Type B pancreatic cell (in vitro differentiated cells): ENCODE measurements at regions not wholly inside any gene's neighbourhood (a gene's known extent, or its start where the extent isn't known, plus 50 kb on each side); places are given as distances from the start of the nearest gene placed in this dataset.

Experiments
- DNase-seq: peaks from one replicate; pipeline ENCODE4 v3.0.0; 2021; ENCODE audit warnings: mixed read lengths; ENCODE audit not compliant: unreplicated experiment; ENCODE audit errors: extremely low spot score
- H3K27ac Mint-ChIP-seq: 2 replicates; pipeline ENCODE4 v1.8.0; 2021; ENCODE audit warnings: mild to moderate bottlenecking, mixed read lengths
- H3K27me3 Mint-ChIP-seq: 2 replicates; pipeline ENCODE4 v1.8.0; 2021; ENCODE audit warnings: mixed read lengths
- H3K36me3 Mint-ChIP-seq: 2 replicates; pipeline ENCODE4 v1.8.0; 2021; ENCODE audit warnings: mixed read lengths
- H3K4me1 Mint-ChIP-seq: one replicate; pipeline ENCODE4 v1.8.0; 2021; ENCODE audit warnings: mixed read lengths; ENCODE audit not compliant: unreplicated experiment
- H3K4me3 Mint-ChIP-seq: 2 replicates; pipeline ENCODE4 v1.8.0; 2021; ENCODE audit warnings: mild to moderate bottlenecking, mixed read lengths
- H3K9me3 Mint-ChIP-seq: 2 replicates; pipeline ENCODE4 v1.8.0; 2021; ENCODE audit warnings: mixed read lengths
- CTCF ChIP-seq: fragments of 200-600 bp; sonication (generic); conservative IDR thresholded peaks from 2 replicates; pipeline ENCODE4 v1.5.0; 2021; ENCODE audit warnings: antibody characterized with exemption, mild to moderate bottlenecking

- H3K4me1 Mint-ChIP-seq = no peaks in the 10 kb centered on the region
- no peak for DNase-seq
- H3K9me3 Mint-ChIP-seq = no peaks in the 10 kb centered on the region
- TF ChIP-seq CTCF = no peak
- no peak overlapping the region for H3K27ac Mint-ChIP-seq
- H3K27me3 Mint-ChIP-seq = no peaks in the 10 kb centered on the region
- no peak overlapping the region for H3K4me3 Mint-ChIP-seq
- no peaks in the 10 kb centered on the region for H3K36me3 Mint-ChIP-seq
Measured at GRCh38 chr6:91786474-91787184, 1199.8 kb upstream of the MAP3K7 start.

GRCh38 chr6:91782802-91783201 is 1195.9 kb upstream of the MAP3K7 start:
- no peak for DNase-seq
- Mint-ChIP-seq H3K4me1 (no peaks in the 10 kb centered on the region), H3K27ac (no peak overlapping the region), H3K27me3 (no peaks in the 10 kb centered on the region), H3K4me3 (no peak overlapping the region), H3K9me3 (no peaks in the 10 kb centered on the region), H3K36me3 (no peaks in the 10 kb centered on the region)
- TF ChIP-seq CTCF = no peak

- no peak for DNase-seq
- Mint-ChIP-seq H3K4me3 (no peak overlapping the region), H3K9me3 (no peaks in the 10 kb centered on the region), H3K27ac (no peak overlapping the region), H3K4me1 (no peaks in the 10 kb centered on the region), H3K27me3 (no peaks in the 10 kb centered on the region), H3K36me3 (no peaks in the 10 kb centered on the region)
- TF ChIP-seq CTCF = no peak
Measured at GRCh38 chr6:91781946-91782345, 1195.1 kb upstream of the MAP3K7 start.

- no peak overlapping the region for H3K4me3 Mint-ChIP-seq
- no peak for DNase-seq
Measured at GRCh38 chr6:91780270-91780669, 1193.4 kb upstream of the MAP3K7 start.

GRCh38 chr6:91761621-91762020 is 1174.7 kb upstream of the MAP3K7 start:
- H3K36me3 Mint-ChIP-seq = no peaks in the 10 kb centered on the region
- no peaks in the 10 kb centered on the region for H3K9me3 Mint-ChIP-seq
- DNase-seq = no peak
- H3K4me1 Mint-ChIP-seq = no peaks in the 10 kb centered on the region
- no peak for TF ChIP-seq CTCF
- H3K4me3 Mint-ChIP-seq = no peak overlapping the region
- H3K27me3 Mint-ChIP-seq = peaks cover 3% of the 10 kb centered on the region
- H3K27ac Mint-ChIP-seq = no peak overlapping the region

More at GRCh38 chr6:91780270-91780669, 1193.4 kb upstream of the MAP3K7 start:
- TF ChIP-seq CTCF = no peak
- Mint-ChIP-seq H3K36me3 (no peaks in the 10 kb centered on the region), H3K27me3 (no peaks in the 10 kb centered on the region), H3K9me3 (peaks cover 14% of the 10 kb centered on the region), H3K4me1 (no peaks in the 10 kb centered on the region), H3K27ac (no peak overlapping the region)
